ENCODE measurements at regions not wholly inside any gene's neighbourhood (a gene's known extent, or its start where the extent isn't known, plus 50 kb on each side); places are given as distances from the start of the nearest gene placed in this dataset.
A peak's percentile ranks its signal among the peaks of the same experiment; 100 is the strongest.

GRCh38 chr6:138572885-138573284, 73.6 kb upstream of the NHSL1 start:
- Mint-ChIP-seq H3K27me3 (ENCODE audit: insufficient read depth, low read depth, poor library complexity) (peaks cover 7% of the 10 kb centered on the region), H3K4me3 (no peak overlapping the region), H3K27ac (no peak overlapping the region), H3K36me3 (ENCODE audit: low read depth) (no peaks in the 10 kb centered on the region), H3K9me3 (no peaks in the 10 kb centered on the region), H3K4me1 (peaks cover 27% of the 10 kb centered on the region)
- Histone ChIP-seq H3F3A (replicated peaks; ENCODE audit: low read depth) (no peaks in the 10 kb centered on the region), H2AFZ (no peak overlapping the region), H3K27me3 (ENCODE audit: insufficient read depth) (no peaks in the 10 kb centered on the region), H3K36me3 (ENCODE audit: insufficient read depth) (no peaks in the 10 kb centered on the region), H3K9me2 (ENCODE audit: insufficient read depth) (no peaks in the 10 kb centered on the region), H3K79me2 (replicated peaks; ENCODE audit: insufficient read depth) (peaks cover 50% of the 10 kb centered on the region), H3K4me2 (peak overlapping the region; percentile 81), H3K4me3 (peak overlapping the region; percentile 57; the same call in 1 of the 2 replicates), H4K20me1 (replicated peaks; ENCODE audit: insufficient read depth) (no peaks in the 10 kb centered on the region; the same call in 1 of the 2 replicates), H3K4me1 (ENCODE audit: insufficient read depth) (peaks cover 50% of the 10 kb centered on the region), H3K27ac (ENCODE audit: low read depth) (no peak overlapping the region)
- peak; percentile 39 for ATAC-seq
- DNase-seq (ENCODE audit: low spot score): peak; percentile 45
- TF ChIP-seq ZNF114 (CRISPR knock-in tag; IDR thresholded peaks at IDR 0.05): no peak
- TF ChIP-seq ZNF331 (CRISPR knock-in tag; IDR thresholded peaks at IDR 0.05; ENCODE audit: low read depth): no peak
- TF ChIP-seq JUNB (IDR thresholded peaks at IDR 0.05; ENCODE audit: unreplicated experiment): no peak
- TF ChIP-seq STAT1 (IDR thresholded peaks at IDR 0.05; ENCODE audit: unreplicated experiment): no peak
- no peak for TF ChIP-seq EZH2phosphoT487 (IDR thresholded peaks at IDR 0.05; ENCODE audit: unreplicated experiment)

DNA sequence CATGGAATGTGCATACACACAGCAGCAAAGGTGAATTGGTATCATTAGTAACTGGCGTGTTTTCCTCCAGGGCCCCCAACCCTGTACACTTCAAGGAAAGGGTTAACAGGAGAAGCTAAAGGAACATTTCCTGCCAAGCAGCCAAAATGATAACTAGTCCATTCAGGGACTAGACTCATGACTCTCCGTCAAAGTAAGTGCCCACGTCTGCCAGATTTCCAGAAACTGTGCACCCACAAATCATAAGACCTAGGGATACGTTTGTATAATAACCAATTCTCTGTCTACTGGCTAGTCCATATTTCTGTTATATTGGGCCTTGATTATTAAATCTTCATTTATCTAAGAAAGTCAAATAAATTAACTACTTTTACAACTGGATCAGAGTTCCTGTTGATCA, 76.0 kb upstream of the NHSL1 start:
- Histone ChIP-seq H3K4me1 (ENCODE audit: insufficient read depth) (peaks cover 42% of the 10 kb centered on the region), H3K4me2 (no peak overlapping the region), H4K20me1 (replicated peaks; ENCODE audit: insufficient read depth) (no peaks in the 10 kb centered on the region; the same call in 1 of the 2 replicates), H3K79me2 (replicated peaks; ENCODE audit: insufficient read depth) (peaks cover 34% of the 10 kb centered on the region; the same call in 1 of the 2 replicates), H3F3A (replicated peaks; ENCODE audit: low read depth) (no peaks in the 10 kb centered on the region), H3K9me2 (ENCODE audit: insufficient read depth) (no peaks in the 10 kb centered on the region), H3K4me3 (no peak overlapping the region), H2AFZ (no peak overlapping the region), H3K36me3 (ENCODE audit: insufficient read depth) (no peaks in the 10 kb centered on the region), H3K27ac (ENCODE audit: low read depth) (no peak overlapping the region), H3K27me3 (ENCODE audit: insufficient read depth) (no peaks in the 10 kb centered on the region)
- Mint-ChIP-seq H3K4me3 (no peak overlapping the region), H3K27me3 (ENCODE audit: insufficient read depth, low read depth, poor library complexity) (peaks cover 11% of the 10 kb centered on the region), H3K9me3 (no peaks in the 10 kb centered on the region), H3K4me1 (peaks cover 35% of the 10 kb centered on the region), H3K27ac (no peak overlapping the region), H3K36me3 (ENCODE audit: low read depth) (no peaks in the 10 kb centered on the region)
- ATAC-seq (no peak), DNase-seq (ENCODE audit: low spot score) (no peak)
- TF ChIP-seq EZH2phosphoT487 (IDR thresholded peaks at IDR 0.05; ENCODE audit: unreplicated experiment) (no peak), CREB1 (CRISPR knock-in tag; IDR thresholded peaks at IDR 0.05; ENCODE audit: low read depth) (no peak), NANOG (IDR thresholded peaks at IDR 0.05; ENCODE audit: borderline replicate concordance) (no peak), JUNB (IDR thresholded peaks at IDR 0.05; ENCODE audit: unreplicated experiment) (no peak)
- TF ChIP-seq, protein P1, sequence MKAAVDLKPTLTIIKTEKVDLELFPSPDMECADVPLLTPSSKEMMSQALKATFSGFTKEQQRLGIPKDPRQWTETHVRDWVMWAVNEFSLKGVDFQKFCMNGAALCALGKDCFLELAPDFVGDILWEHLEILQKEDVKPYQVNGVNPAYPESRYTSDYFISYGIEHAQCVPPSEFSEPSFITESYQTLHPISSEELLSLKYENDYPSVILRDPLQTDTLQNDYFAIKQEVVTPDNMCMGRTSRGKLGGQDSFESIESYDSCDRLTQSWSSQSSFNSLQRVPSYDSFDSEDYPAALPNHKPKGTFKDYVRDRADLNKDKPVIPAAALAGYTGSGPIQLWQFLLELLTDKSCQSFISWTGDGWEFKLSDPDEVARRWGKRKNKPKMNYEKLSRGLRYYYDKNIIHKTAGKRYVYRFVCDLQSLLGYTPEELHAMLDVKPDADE (IDR thresholded peaks at IDR 0.05): no peak
- TF ChIP-seq, protein P2, sequence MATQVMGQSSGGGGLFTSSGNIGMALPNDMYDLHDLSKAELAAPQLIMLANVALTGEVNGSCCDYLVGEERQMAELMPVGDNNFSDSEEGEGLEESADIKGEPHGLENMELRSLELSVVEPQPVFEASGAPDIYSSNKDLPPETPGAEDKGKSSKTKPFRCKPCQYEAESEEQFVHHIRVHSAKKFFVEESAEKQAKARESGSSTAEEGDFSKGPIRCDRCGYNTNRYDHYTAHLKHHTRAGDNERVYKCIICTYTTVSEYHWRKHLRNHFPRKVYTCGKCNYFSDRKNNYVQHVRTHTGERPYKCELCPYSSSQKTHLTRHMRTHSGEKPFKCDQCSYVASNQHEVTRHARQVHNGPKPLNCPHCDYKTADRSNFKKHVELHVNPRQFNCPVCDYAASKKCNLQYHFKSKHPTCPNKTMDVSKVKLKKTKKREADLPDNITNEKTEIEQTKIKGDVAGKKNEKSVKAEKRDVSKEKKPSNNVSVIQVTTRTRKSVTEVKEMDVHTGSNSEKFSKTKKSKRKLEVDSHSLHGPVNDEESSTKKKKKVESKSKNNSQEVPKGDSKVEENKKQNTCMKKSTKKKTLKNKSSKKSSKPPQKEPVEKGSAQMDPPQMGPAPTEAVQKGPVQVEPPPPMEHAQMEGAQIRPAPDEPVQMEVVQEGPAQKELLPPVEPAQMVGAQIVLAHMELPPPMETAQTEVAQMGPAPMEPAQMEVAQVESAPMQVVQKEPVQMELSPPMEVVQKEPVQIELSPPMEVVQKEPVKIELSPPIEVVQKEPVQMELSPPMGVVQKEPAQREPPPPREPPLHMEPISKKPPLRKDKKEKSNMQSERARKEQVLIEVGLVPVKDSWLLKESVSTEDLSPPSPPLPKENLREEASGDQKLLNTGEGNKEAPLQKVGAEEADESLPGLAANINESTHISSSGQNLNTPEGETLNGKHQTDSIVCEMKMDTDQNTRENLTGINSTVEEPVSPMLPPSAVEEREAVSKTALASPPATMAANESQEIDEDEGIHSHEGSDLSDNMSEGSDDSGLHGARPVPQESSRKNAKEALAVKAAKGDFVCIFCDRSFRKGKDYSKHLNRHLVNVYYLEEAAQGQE (IDR thresholded peaks at IDR 0.05; ENCODE audit: unreplicated experiment): no peak

Data from GM23338 (cell line).